Body of pancreas (tissue), 4 donors: ENCODE measurements at regions not wholly inside any gene's neighbourhood (a gene's known extent, or its start where the extent isn't known, plus 50 kb on each side); places are given as distances from the start of the nearest gene placed in this dataset.

Source experiments
- ATAC-seq: fragments of 150-250 bp; one replicate; pipeline ENCODE4 v1.9.1; 2016
- DNase-seq, 4 donors: peaks; one replicate each; pipeline ENCODE4 v3.0.0-alpha.2; 2019
- H3K27ac ChIP-seq, 4 donors: fragments of 200-600 bp; sonication (generic); 1 replicate in 3 of 4; 2 replicates in 1 of 4; pipeline versions ENCODE4 v1.5.1 to v1.6.1; 2016 to 2019; ENCODE audit warnings: mild to moderate bottlenecking in 1 of 4, mixed read lengths in 1 of 4, moderate library complexity in 1 of 4
- H3K27me3 ChIP-seq, 2 donors: fragments of 200-600 bp; sonication (generic); one replicate each; pipeline ENCODE4 v1.6.0; 2016; ENCODE audit warnings: mild to moderate bottlenecking in 1 of 2
- H3K36me3 ChIP-seq, 2 donors: fragments of 200-600 bp; sonication (generic); replicated peaks in 1 of 2; 2 replicates each; pipeline ENCODE4 v1.5.1; 2016; ENCODE audit warnings: low read depth in 2 of 2; ENCODE audit not compliant: insufficient read depth in 1 of 2
- H3K4me1 ChIP-seq: fragments of 200-600 bp; sonication (generic); one replicate; pipeline ENCODE4 v1.6.0; 2016
- H3K4me3 ChIP-seq, 2 donors: fragments of 200-600 bp; sonication (generic); 1 replicate in 1 of 2; 2 replicates in 1 of 2; pipeline ENCODE4 v1.5.1; 2016 to 2019
- H3K9me3 ChIP-seq, 3 donors: fragments of 200-600 bp; sonication (generic); 1 replicate in 2 of 3; 2 replicates in 1 of 3; pipeline ENCODE4 v1.5.1; 2016
- CTCF ChIP-seq, 7 experiments: fragments of 450-650 bp in 4 of 7; fragments of 200-600 bp in 3 of 7; sonication (generic) in 3 of 7; IDR thresholded peaks; one replicate each; pipeline ENCODE4 v1.5.1; 2016 to 2019; ENCODE audit warnings: antibody characterized with exemption in 7 of 7
- POLR2A ChIP-seq, 3 donors: fragments of 450-650 bp; IDR thresholded peaks; one replicate each; pipeline ENCODE4 v1.6.1; 2016; ENCODE audit warnings: antibody characterized with exemption in 3 of 3, mild to moderate bottlenecking in 2 of 3
- WGBS, 2 donors: methylation state at CpG; one replicate each; pipeline ENCODE4 v1.1.5; 2017; 5-methylcytosine and 5-hydroxymethylcytosine counted together
- intact Hi-C: fragments of 100-400 bp; cut with DNase I; formaldehyde crosslinking; loops from one replicate; pipeline ENCODE4 v1.15.1; 2023

- Histone ChIP-seq H3K36me3 (no peaks in the 10 kb centered on the region), H3K27ac (no peak overlapping the region), H3K9me3 (no peaks in the 10 kb centered on the region), H3K4me3 (no peak overlapping the region), H3K27me3 (no peaks in the 10 kb centered on the region), H3K4me1 (no peaks in the 10 kb centered on the region)
- 45 to 50% methylated on average over 2 of the region's 2 CpGs for WGBS, 2 donors
- DNase-seq (no peak), ATAC-seq (no peak)
- TF ChIP-seq CTCF (IDR thresholded peaks at IDR 0.05) (no peak), POLR2A (IDR thresholded peaks at IDR 0.05) (no peak)
- intact Hi-C loops, result no loop called here
Observed at GRCh38 chr13:81686877-81687276, 1346.0 kb upstream of the SPRY2 start.

- no peak overlapping the region for H3K27ac ChIP-seq
- H3K27me3 ChIP-seq, result no peaks in the 10 kb centered on the region
- TF ChIP-seq POLR2A (IDR thresholded peaks at IDR 0.05) (no peak), CTCF (IDR thresholded peaks at IDR 0.05) (no peak)
- no peak for ATAC-seq
- no peak for DNase-seq
- no peak overlapping the region for H3K4me3 ChIP-seq
- no peaks in the 10 kb centered on the region for H3K4me1 ChIP-seq
- H3K36me3 ChIP-seq, result no peaks in the 10 kb centered on the region
- 67 to 71% methylated on average over 4 of the region's 4 CpGs for WGBS, 2 donors
- H3K9me3 ChIP-seq, result no peaks in the 10 kb centered on the region
- intact Hi-C loops, result no loop called here
Observed at GRCh38 chr13:81683521-81683920, 1342.6 kb upstream of the SPRY2 start.

- Histone ChIP-seq H3K27me3 (no peaks in the 10 kb centered on the region), H3K36me3 (no peaks in the 10 kb centered on the region)
- WGBS, 2 donors, result 70 to 82% methylated on average over 2 of the region's 2 CpGs
Observed at GRCh38 chr13:81682081-81682630, 1341.2 kb upstream of the SPRY2 start.

GRCh38 chr13:81677857-81678256 is 1336.9 kb upstream of the SPRY2 start:
- Histone ChIP-seq H3K36me3 (no peaks in the 10 kb centered on the region), H3K4me1 (no peaks in the 10 kb centered on the region), H3K27me3 (no peaks in the 10 kb centered on the region), H3K9me3 (no peaks in the 10 kb centered on the region), H3K27ac (no peak overlapping the region), H3K4me3 (no peak overlapping the region)
- ATAC-seq (no peak), DNase-seq (no peak)
- 58 to 59% methylated on average over 2 of the region's 2 CpGs for WGBS, 2 donors
- no peak for TF ChIP-seq CTCF (IDR thresholded peaks at IDR 0.05)
- no peak for TF ChIP-seq POLR2A (IDR thresholded peaks at IDR 0.05)
- intact Hi-C loops, result no loop called here

More at GRCh38 chr13:81682081-81682630, 1341.2 kb upstream of the SPRY2 start:
- Histone ChIP-seq H3K4me3 (no peak overlapping the region), H3K4me1 (no peaks in the 10 kb centered on the region), H3K27ac (no peak overlapping the region), H3K9me3 (no peaks in the 10 kb centered on the region)
- TF ChIP-seq POLR2A (IDR thresholded peaks at IDR 0.05) (no peak), CTCF (IDR thresholded peaks at IDR 0.05) (no peak)
- intact Hi-C loops, result no loop called here
- no peak for ATAC-seq
- DNase-seq, result no peak

GRCh38 chr13:81676008-81676407 is 1335.1 kb upstream of the SPRY2 start:
- Histone ChIP-seq H3K4me3 (no peak overlapping the region), H3K4me1 (no peaks in the 10 kb centered on the region), H3K27ac (no peak overlapping the region), H3K9me3 (no peaks in the 10 kb centered on the region), H3K27me3 (no peaks in the 10 kb centered on the region), H3K36me3 (no peaks in the 10 kb centered on the region)
- no peak for TF ChIP-seq POLR2A (IDR thresholded peaks at IDR 0.05)
- no peak for TF ChIP-seq CTCF (IDR thresholded peaks at IDR 0.05)
- 80 to 88% methylated on average over 7 to 11 of the region's 11 CpGs for WGBS, 2 donors
- intact Hi-C loops, result no loop called here
- DNase-seq, result no peak
- ATAC-seq, result no peak
